NB4 (cell line): ENCODE measurements at regions not wholly inside any gene's neighbourhood (a gene's known extent, or its start where the extent isn't known, plus 50 kb on each side); places are given as distances from the start of the nearest gene placed in this dataset.

ENCODE experiments used
- DNase-seq: peaks from one replicate; pipeline ENCODE4 v3.0.0; 2010; ENCODE audit warnings: low read depth
- H3K4me3 ChIP-seq: one replicate; pipeline ENCODE4 v1.5.1; 2011; ENCODE audit warnings: mild to moderate bottlenecking, low read depth, low read length, moderate library complexity
- MYC ChIP-seq: IDR thresholded peaks from 2 replicates; pipeline ENCODE4 v1.6.1; 2011; ENCODE audit warnings: low read depth, low read length
- POLR2A ChIP-seq: IDR thresholded peaks from 2 replicates; pipeline ENCODE4 v1.6.1; 2011; ENCODE audit warnings: mild to moderate bottlenecking; ENCODE audit not compliant: insufficient read length; ENCODE audit errors: extremely low read depth
- TF ChIP-seq, protein P1 (sequence below): IDR thresholded peaks from one replicate; pipeline ENCODE4 v1.5.1; 2012; ENCODE audit warnings: low read depth, low read length
- TF ChIP-seq, protein P2 (sequence below): IDR thresholded peaks from 2 replicates; pipeline ENCODE4 v1.6.1; 2011; ENCODE audit warnings: low read depth, low read length

DNA sequence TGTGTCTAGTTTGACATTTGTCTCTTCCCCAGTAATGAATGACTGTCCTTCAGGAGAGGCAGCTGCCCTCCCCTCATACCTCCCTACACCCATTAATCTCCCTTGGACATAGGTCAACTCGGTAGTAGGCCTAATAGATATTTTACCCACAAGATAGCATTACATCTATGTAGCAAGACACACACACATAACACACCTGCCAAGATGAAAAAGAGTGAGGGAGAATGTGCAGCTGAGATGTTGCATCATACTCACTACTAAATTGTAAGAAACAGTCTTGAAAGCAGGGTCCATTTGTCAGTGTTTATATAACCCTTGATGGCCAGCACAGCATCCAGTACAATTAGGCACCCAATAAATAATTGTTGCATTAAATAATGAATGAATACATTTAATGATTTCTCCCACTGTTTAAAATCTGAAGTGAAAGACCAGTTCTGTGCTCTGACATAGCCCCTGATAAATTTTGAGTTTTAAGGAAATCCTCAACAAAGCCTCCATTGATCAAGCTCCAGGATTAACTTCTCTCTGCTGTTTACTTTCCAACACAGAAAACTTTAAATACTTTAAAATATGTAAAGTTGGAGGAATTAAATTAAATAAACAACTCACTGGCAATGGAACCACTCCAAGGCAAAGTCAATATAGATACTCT lies 440.8 kb upstream of the RASGEF1B start:
- no peak overlapping the region for H3K4me3 ChIP-seq
- no peak for TF ChIP-seq MYC
- TF ChIP-seq, protein P1, sequence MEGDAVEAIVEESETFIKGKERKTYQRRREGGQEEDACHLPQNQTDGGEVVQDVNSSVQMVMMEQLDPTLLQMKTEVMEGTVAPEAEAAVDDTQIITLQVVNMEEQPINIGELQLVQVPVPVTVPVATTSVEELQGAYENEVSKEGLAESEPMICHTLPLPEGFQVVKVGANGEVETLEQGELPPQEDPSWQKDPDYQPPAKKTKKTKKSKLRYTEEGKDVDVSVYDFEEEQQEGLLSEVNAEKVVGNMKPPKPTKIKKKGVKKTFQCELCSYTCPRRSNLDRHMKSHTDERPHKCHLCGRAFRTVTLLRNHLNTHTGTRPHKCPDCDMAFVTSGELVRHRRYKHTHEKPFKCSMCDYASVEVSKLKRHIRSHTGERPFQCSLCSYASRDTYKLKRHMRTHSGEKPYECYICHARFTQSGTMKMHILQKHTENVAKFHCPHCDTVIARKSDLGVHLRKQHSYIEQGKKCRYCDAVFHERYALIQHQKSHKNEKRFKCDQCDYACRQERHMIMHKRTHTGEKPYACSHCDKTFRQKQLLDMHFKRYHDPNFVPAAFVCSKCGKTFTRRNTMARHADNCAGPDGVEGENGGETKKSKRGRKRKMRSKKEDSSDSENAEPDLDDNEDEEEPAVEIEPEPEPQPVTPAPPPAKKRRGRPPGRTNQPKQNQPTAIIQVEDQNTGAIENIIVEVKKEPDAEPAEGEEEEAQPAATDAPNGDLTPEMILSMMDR = no peak
- TF ChIP-seq, protein P2, sequence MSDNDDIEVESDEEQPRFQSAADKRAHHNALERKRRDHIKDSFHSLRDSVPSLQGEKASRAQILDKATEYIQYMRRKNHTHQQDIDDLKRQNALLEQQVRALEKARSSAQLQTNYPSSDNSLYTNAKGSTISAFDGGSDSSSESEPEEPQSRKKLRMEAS = no peak
- no peak for TF ChIP-seq POLR2A
- DNase-seq = no peak

DNA sequence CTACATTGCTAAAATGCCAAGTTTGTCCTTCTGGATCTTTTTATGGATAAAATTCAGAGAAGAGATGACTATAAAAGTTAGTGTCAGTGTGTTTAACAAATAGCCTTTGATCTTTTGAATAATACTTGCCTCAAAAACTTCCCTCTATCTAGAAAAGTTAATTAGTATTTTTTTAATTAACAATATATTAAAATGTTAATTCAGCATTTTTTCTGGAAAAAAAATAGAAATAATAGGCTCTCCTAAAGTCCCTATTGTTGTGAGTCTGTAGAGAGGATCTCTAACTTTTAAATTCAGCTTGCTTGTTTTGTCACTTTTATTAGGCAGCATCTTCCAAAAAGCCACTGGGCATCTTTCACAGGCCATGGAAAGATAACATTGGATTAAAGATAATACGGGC lies 435.2 kb upstream of the RASGEF1B start:
- no peak for DNase-seq
- no peak overlapping the region for H3K4me3 ChIP-seq
- TF ChIP-seq, protein P2 = no peak
- no peak for TF ChIP-seq MYC
- TF ChIP-seq, protein P1 = no peak
- no peak for TF ChIP-seq POLR2A

DNA sequence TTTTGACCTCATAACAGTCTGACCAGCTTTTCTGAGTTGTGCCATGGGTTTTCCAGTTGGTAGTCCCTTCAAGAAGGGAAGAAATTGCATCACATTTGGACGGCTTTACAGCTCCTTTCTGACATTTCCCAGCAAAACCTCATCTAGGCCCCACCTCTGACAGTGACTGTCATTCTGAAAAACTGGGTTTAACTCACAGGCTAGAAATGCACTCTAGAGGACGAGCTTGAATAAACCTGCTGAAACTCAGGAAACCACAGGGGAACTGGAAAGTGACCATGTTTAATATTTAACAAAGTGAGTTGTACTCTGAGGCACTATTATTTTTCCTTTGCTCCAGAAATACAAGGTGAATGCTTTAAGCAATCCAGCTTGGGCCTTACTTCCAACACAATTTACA lies 434.3 kb upstream of the RASGEF1B start:
- DNase-seq = no peak
- H3K4me3 ChIP-seq = no peak overlapping the region
- TF ChIP-seq POLR2A = no peak
- TF ChIP-seq, protein P2 = no peak

DNA sequence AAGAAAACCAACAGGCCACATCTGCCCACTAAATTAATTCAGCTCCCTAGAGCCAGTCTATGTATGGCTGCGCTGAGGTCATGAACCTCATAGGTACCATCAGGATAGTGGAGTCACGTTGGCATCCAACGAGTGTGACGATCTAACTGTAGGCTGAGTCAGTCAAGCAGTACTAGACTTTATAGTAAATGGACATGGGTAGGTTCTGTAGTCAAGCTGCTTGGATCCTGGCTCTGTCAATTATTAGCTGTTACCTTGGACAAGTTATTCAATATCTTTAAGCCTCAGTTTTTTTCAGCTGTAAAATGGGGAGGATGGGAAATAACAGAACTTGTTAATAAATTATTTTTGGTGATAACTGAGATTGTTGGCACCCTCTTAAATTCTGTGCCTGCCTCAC lies 432.4 kb upstream of the RASGEF1B start:
- no peak for TF ChIP-seq POLR2A
- TF ChIP-seq, protein P1 = no peak
- no peak overlapping the region for H3K4me3 ChIP-seq
- no peak for DNase-seq

DNA sequence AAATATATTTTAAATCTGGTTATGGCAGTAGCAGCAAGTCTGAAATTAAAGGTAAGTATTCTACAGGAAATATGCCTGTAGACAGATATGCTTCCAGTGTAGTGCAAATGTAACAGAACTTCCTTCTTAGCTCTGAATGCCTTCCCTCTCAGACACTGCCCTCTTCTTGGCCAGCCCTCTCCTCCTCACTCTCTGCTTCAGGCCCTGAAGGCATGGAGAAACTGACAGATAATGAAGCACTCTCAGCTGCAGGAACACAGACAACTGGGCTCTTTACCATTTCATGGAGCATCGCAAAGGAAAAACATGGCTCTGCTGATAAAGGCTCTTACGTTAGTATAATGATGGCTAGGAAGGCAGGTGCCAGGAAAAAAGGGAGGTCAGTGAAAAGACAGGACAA lies 431.5 kb upstream of the RASGEF1B start:
- no peak for DNase-seq
- H3K4me3 ChIP-seq = no peak overlapping the region
- TF ChIP-seq, protein P2 = no peak
- TF ChIP-seq MYC (no peak), POLR2A (no peak)
- TF ChIP-seq, protein P1 = no peak

DNA sequence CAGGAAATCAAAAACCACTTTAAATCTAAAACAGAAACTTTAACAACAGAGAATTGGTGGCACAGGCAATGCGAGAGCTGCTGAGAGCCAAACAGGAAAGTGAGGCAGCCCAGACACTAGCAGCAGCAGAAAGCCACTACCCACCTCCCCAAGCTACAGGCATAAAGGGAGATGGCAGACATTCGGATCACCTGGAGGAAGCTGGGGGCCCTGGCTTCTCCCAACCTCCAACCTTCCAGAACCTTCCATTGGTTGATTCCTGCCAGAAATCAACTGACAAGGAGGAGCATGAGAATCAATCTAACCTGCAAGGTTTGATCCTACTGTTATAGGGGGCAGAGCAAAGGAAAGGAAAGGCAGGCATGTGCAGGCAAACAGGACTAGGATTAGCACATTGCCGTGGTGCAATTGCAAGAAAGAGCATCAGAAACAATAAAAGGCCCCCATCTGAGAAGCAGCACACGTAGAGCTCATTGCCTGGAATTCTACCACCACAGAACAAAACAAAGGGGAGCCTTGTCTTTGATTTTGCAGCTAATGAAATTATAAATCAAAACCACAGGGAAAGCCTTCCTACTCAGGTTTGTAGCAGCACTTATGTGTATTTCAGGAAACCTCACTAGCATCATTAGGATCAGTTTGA lies 427.3 kb upstream of the RASGEF1B start:
- TF ChIP-seq, protein P2 = no peak
- TF ChIP-seq MYC = no peak
- TF ChIP-seq POLR2A = no peak
- TF ChIP-seq, protein P1 = no peak
- H3K4me3 ChIP-seq = no peak overlapping the region
- DNase-seq = no peak
